GM18907 (cell line): ENCODE measurements at regions not wholly inside any gene's neighbourhood (a gene's known extent, or its start where the extent isn't known, plus 50 kb on each side); places are given as distances from the start of the nearest gene placed in this dataset.

Source experiments
- ATAC-seq: cut with Tn5 transposase; IDR thresholded peaks from one replicate; pipeline ENCODE4 v1.9.1; 2021; ENCODE audit warnings: mild to moderate bottlenecking, moderate library complexity; ENCODE audit not compliant: unreplicated experiment

DNA sequence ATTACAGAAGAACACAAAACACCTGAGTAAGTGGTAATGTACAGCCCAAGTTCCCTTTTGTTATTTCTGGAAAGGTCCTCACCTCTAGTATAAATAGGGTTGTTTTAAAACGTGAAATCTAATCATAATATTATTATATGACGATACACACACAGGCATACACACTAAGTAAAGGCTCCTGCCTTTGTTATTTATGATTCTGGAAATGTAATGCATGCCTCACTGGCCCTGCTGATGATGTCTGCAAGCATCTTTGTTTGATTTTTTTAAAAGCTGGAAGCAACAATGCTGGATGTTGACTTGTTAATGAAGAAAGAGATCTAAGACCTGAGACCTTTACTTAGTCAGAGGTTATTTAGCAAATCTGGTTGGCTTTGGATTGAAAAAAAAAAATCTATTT is 307.4 kb upstream of the SORCS1 start:
- no peak for ATAC-seq

DNA sequence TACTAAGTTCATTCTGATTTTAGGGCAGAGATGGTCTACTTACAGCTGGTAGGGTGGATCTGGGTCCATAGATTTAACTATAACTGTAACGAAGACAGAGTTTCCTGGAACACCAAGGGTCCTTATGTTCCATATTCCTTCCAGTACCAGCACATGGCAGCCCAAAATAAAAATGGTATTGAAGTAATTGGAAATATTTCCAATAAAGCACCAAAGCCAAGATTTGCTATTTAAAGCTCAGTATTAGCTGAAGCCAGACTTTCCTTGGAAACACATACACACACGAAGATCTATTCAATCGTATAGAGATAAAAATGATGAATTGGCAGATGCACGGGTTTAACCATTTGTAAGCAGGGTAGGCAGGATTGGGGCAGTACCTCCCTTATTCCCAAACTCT is 289.1 kb upstream of the SORCS1 start:
- no peak for ATAC-seq

DNA sequence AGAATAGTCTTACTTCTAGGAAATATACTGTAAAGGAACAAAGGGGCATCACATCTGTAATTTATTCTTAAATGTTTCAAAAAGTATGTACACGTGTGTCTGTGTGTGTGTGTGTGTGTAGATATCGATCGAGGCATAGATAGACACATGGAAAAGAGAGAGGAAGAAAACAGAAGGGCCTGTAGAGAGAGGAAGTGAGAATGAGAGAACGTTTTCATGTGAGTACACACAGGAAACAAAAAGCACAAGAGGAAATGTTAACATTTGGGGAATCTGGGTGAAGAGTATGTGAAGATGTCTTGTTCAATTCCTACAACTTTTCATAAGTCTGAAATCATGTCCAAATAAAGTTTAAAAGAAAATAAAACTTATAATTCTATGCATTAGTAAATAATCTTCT is 286.5 kb upstream of the SORCS1 start:
- ATAC-seq, result no peak

DNA sequence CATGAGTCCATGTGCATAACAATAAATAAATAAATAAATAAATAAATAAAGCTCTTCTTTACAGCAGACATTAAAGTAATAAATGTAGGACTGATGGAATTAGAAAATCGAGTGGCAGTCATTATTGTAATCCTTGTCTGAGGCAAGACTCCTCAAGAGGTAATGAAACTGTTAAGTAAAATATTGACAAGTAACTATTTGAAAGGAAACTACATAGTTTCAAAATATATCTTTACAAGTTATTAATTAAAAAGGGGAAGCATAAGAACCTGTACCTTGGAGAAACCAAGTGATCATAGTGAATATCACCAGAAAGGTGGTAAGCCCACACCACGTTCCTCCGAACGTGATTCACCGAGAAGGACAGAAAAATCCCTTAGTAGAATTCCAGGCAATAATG is 285.6 kb upstream of the SORCS1 start:
- peak; percentile 89 for ATAC-seq

DNA sequence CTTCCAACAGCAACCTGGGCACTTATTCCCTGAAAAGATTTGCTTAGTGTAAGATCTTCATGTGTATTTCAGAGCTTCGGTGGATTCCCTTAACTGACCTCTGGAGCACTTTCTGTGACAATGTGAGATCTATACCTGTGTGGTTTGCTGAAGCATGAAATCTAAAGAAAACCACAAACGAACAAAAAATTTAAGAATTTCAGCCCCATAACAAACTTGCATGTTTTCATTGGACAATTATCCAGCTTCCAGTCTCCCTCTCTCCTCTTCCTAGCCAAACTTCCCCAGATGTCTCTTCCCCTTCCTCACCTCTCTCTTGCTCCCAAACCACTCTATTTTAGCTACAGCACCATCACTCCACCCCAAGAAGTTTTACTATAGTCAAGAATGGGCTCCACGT is 279.9 kb upstream of the SORCS1 start:
- no peak for ATAC-seq

DNA sequence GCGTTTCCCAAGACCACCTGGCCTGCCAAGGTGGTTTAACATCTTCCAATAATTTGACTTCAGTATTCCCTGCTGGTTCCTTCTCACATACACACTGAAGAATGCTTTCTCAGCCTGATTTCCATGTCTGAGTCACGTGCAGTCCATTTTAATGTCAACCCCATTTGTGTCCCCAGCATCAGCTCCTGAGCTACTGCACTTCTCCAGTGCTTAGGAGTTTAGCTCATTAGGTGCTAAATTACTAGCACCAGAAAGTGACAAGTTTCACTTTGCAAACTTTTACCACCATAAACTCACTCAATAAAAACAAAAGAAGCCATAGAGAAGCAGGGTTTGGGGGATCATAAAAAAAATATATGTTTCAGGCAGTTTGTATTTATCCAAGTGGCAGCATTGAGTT is 279.3 kb upstream of the SORCS1 start:
- ATAC-seq, result no peak

DNA sequence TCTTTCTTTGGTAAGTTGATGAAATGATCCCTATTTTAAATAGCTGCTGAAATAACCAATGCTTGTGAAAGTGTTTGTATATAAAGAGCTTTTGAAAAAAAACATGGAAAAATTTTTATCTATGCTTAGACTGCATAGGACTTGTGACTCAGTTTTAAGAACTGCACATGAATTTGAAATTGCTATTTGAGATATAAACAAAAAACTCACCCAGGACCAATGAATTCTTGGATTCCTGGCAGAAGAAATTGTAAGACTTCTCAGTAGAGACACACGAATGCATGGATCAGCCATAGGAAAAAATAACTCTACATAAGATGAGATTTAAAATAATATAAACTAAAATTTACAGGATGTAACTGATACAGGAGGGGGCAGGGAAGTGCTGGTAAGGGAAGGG is 278.8 kb upstream of the SORCS1 start:
- no peak for ATAC-seq

DNA sequence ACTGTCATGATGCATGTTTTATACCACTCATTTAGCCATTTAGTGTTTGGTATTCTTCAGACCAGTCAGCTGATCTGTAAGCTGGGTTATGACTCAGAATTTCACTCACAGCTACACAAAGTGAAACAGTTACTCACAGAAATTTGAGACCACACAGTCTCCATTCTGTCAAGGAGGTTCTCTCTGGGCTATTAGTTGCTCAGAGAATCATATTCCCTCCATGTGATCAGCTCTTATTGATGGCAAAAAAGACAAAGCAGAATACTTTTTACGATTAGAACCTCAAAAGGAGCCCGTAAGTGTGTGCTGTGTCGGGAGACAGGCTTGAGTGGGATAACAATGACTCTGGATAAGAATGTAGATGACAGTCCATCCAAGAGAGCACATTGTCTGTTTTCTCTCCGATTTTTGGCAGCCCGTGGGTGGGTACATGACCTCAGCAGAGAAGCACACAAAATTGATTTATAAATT is 277.6 kb upstream of the SORCS1 start:
- peak; percentile 98 for ATAC-seq

DNA sequence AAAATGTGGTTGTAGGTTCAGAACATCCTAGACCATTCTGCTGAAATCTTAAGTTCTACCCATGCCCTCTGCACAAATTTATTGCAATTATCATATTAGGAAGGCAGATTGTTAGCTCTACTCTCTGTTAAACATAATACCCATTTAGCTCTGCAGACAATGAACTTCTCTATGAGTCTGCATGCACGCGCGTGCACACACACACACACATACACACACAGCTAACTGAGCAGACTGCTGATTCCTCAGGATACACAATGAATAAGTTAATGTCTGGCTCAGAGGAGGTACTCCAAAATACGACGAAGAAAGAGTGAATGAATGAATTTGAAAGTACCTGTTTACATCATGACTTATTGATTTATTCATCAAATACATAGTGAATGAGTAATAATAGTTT is 276.2 kb upstream of the SORCS1 start:
- ATAC-seq, result no peak

DNA sequence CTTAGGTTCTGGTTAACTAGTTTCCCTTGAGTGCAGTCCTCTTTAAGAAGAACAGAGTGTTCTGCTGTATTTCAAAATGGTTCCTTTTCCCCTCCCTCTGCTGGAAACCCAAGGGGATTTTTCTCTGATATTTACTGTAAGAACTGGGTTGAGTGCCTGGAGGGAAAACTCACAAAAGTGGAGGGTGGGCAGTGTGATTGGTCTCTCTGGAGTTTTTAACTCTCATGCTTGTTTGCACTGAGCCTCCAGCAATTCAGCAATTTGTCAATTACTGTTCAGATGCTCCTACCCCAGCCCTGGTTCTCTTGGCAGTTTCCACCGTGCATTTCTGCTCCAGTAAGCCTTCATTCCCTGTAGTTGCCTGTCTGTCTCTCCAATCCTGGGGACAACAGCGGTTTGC is 273.4 kb upstream of the SORCS1 start:
- no peak for ATAC-seq

DNA sequence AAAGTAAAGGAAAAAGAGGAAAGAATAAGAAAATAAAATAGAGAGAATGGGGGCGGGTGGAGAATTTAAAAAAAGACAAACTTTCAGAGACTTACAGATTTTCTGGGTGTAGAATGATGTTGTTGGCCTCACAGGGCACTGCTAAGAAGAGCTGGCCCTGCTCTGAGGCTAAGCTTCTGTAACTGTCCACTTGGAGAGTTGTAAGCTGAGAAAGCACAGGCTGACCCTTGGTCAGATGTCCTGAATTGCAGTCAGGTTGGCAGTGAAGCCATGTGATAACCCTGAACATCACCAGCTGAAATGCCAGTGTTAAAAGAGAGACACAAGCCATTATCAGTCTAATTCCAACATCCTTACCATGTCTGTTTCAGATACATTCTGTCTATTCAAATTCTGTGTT is 272.1 kb upstream of the SORCS1 start:
- no peak for ATAC-seq

DNA sequence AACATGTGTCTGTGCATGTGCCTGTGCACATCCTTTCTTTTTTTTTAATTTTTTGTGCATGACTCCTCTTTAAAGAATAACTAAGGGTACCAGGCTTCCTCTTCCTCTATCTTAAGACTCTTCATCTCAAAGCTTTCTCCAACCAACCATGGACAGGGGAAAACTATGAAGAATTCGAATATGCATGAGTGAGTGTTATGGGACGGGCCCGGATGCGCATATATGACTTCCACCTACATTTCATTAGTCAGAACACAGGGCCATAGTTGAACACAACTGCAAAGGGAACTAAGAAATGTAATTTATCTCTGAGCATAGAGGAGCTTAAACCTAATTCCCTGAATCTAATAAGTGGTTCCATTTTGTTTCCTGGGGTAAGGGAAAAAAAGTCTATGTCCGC is 270.3 kb upstream of the SORCS1 start:
- no peak for ATAC-seq

DNA sequence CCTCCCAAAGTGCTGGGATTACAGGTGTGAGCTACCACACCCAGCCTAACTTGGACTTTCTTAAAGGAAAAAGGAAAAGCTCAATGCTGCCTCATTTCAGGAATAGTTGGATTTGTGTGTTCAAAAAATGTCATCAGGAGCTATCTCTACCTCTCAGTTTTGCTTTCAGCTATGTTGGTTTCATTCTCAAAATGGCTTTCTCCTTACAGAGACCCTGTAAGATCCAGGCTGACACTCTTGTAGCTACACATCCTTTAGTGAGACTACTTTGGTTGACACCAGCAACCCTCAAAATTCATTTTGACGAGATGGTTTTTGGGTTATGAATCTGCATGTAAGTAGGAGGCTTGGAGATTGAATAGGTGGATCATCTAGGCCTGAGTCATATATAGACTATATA is 269.7 kb upstream of the SORCS1 start:
- ATAC-seq, result no peak

DNA sequence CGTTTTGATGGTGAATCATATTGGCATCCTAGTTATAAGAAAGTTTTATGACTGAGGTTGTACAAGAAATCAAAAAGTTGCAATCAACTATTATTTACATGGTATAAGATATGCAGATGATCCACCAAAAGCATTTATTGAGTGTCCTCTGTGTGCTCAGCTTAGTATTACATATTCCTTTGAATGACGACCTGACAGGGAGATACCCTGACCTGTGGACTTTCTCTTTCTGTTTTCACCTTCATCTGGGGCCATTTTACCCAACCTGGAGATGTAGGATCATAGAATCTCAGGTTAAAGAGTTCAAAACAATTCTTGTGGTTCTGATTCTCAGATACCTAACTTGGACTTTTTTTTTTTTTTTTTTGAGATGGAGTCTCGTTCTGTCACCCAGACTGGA is 269.1 kb upstream of the SORCS1 start:
- ATAC-seq, result no peak

DNA sequence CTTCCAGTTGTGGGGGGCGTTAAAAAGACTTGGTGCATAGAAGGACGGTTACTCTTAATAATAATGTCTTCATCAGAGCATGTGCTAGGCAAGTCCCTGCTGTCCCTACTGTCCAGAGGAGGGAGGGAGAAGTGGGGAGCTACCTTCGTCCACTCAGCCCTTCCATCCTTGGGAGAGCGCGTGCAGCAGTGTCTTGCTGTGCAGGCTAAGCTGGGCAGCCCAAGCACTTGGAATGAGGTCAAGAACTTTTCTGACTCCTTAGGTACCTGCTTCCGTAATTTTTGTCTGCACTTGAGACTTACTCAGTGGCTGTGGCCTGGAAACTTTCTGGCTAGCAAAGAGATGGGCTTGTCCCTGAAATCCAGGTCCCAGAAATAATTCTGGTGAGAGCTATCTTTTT is 265.9 kb upstream of the SORCS1 start:
- ATAC-seq, result no peak

DNA sequence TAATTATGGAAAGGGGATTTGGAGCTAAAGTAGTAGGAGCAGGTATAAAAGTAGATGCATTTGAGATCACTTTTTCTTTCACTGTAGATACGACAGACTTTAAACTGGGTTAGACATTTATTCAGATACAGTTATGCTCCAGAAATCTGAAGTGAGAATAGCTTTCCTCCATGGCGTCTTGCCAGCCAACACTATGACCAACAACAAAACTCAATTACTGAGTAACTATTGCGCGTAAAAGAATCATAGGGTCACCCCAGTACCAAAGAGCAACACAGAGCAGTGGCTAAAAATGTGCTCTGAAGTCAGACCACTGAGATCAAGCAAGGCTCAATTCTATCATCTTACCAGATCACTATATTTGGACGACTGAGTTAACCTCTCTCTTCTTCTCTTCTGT is 262.5 kb upstream of the SORCS1 start:
- ATAC-seq, result no peak

DNA sequence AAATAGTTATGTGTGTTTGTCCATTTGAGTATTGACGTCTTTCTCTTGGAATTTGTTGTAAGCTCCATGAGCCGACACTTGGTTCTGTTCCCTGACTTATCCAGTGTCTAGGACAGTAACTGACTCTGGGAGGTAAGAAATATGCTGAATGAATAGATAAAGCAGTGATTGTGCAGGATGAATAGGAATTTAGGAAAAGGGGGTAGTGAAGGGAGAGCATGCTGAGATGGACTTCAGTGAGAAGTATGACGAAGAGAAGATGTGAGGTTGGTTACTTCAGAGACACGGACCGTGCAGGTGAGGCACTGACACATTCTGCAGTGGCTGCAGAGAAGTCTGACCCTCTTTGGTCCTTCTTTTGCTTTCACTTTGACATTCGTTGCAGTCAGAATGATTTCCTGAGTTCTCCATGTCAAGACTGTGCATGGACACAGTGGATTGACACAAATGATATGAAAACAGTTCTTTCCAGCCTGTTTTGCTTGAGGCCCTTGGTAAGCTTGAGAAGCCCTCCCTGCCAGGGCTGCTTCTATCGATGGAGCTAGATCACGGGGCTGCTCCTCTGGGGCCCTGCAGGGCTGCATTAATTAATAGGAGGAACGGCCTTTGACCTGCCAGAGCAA is 261.5 kb upstream of the SORCS1 start:
- peak; percentile 64 for ATAC-seq

DNA sequence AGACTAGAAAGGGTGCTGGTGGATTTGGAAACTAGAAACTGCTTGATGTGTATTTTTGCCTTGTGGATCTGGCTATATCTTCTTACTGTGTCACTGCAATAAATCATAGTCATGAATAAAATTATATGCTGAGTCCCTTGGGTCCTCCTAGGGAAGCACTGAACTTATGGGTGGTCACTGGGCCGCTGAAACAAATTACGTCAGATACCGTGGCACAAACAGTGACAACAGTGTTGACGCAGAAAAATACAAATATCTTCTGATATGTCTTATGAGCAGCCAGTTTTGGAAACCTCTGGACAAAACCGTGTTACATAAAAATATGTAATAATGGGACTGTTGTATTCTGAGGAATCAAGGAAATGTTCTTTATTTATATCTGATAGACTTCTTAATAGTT is 260.1 kb upstream of the SORCS1 start:
- ATAC-seq, result no peak

DNA sequence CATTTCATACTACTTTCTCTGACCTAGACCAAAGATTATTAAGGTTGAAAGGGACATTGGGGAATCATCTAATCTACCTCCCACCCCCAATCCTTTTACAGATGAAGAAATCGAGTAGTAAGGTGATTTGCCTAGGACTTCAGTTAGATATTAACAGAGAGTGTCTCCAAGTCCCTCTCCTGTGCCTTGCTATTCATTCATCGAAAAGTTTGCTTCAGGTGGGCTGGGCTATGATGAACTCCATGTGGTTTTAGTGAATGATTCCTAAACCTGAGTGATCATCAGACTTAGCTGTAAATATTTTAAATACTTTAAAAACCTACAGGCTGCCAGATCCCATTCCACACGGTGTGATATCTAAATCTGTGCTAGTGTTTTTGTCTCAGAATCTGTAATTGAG is 259.4 kb upstream of the SORCS1 start:
- peak; percentile 66 for ATAC-seq

DNA sequence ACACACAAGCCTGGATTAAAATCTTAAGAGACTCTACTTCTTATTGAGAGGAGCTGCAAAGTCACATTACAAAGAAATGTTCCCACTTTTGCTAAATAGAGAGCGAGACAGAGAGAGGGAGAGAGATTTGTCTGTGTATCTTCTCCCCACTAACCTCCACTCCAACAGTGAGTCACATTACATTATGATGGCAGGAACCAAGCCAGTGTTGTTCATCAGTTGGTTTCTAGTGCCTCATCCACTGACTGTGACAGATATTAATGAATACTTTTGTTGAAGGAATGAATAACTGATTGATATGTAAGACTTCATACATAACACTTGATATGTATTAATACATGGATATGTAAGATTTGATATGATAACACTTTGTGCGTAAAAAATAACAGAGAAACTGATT is 258.2 kb upstream of the SORCS1 start:
- ATAC-seq, result no peak

DNA sequence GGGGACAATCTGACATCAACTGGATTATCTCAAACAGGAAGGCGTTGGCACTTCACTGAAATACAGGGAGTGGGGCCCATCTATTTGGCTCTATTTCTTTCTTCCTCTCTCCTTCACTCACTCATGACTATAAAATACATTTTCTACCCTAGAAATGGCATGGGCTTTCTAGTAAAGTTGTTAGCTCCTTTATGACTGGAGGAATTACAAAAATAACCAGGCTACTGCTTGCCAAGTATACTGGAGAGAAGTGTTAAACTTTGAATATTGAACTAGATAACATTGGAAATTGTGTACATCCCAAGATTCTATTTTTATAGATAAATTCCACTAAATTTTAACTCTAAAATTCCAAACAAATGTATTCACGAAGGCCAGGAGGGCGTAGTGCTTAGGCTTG is 255.7 kb upstream of the SORCS1 start:
- ATAC-seq, result no peak

DNA sequence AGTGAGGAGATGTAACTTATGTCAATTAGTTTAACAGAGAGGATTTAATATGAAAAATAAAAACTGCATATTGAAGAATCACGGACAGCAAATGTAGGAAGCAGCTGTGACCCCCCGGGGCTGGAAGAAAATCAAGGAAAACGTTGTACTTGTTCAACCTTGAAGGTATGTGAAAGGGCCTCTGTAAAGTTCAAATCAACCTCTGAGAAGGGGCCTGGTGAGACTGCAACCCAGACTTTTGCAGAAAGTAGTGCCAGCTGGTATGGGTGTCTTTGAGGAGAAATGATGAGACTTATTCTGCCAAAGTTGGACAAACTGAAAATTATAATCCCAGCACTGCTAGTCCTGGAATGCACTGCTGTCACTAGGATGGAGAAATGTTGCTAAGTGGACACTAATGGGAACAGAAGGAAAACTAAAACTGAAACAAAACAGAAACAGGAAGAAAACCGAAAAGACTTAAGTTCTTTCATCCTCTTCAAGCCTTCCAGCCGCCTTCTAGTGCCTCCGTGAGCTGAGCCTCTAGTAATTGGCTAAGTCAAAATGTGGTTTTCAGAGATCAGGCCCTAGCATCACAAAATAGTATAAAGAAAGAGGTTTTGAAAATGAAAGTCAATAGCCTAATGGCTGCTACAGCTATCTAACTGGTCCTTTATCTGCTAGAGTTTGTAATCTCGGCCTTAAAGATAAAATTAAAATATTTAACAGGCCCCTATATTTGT is 253.7 kb upstream of the SORCS1 start:
- no peak for ATAC-seq

DNA sequence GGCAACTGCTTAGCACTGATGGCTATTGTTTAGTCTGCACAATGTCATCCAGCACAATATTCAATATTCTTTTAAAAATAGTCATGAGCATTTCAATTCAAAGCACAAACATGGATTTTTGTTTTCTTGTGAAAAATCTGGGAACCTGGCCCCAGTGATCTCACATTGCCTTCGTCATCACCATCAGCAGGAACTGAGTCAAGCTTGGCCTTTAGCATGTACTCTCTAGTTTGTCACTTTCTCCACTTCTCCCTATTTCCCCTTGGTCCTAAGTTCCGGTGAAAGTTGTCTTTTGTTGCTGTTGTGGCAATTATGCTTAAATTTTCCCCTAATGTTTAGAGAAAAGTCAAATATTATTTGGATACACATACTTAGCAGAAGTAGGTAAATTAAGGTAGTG is 252.9 kb upstream of the SORCS1 start:
- no peak for ATAC-seq
